Duodenal mucosa (tissue), 2 donors: ENCODE measurements at regions not wholly inside any gene's neighbourhood (a gene's known extent, or its start where the extent isn't known, plus 50 kb on each side); places are given as distances from the start of the nearest gene placed in this dataset.

Experiments
- H3K27ac ChIP-seq: one replicate; pipeline ENCODE4 v1.7.0; 2013; ENCODE audit warnings: low read depth, low read length
- H3K27me3 ChIP-seq, 2 donors: one replicate each; pipeline ENCODE4 v1.7.0; 2013; ENCODE audit warnings: low read length in 2 of 2, control low read depth in 1 of 2; ENCODE audit not compliant: insufficient read depth in 2 of 2, control insufficient read depth in 1 of 2
- H3K36me3 ChIP-seq, 2 donors: one replicate each; pipeline ENCODE4 v1.7.0; 2013; ENCODE audit warnings: low read length in 2 of 2, control low read depth in 1 of 2; ENCODE audit not compliant: insufficient read depth in 2 of 2, control insufficient read depth in 1 of 2
- H3K4me1 ChIP-seq, 2 donors: one replicate each; pipeline ENCODE4 v1.7.0; 2013; ENCODE audit warnings: low read length in 2 of 2, control low read depth in 1 of 2; ENCODE audit not compliant: insufficient read depth in 2 of 2, control insufficient read depth in 1 of 2
- H3K4me3 ChIP-seq, 2 donors: one replicate each; pipeline ENCODE4 v1.7.0; 2013; ENCODE audit warnings: low read length in 2 of 2, low read depth in 1 of 2
- H3K9ac ChIP-seq, 2 donors: one replicate each; pipeline ENCODE4 v1.7.0; 2013; ENCODE audit warnings: low read length in 2 of 2, low read depth in 1 of 2
- H3K9me3 ChIP-seq, 2 donors: one replicate each; pipeline ENCODE4 v1.7.0; 2013; ENCODE audit warnings: low read length in 2 of 2, control low read depth in 1 of 2; ENCODE audit not compliant: control insufficient read depth in 1 of 2

- H3K27me3 ChIP-seq = no peaks in the 10 kb centered on the region
- H3K9me3 ChIP-seq = no peaks in the 10 kb centered on the region
- no peaks in the 10 kb centered on the region for H3K36me3 ChIP-seq
- H3K9ac ChIP-seq = no peak overlapping the region
- no peak overlapping the region for H3K4me3 ChIP-seq
- no peak overlapping the region for H3K27ac ChIP-seq
- H3K4me1 ChIP-seq = no peaks in the 10 kb centered on the region
Measured at GRCh38 chr15:69909719-69910444, 187.8 kb downstream of the TLE3 start.

GRCh38 chr15:69910514-69910913, 187.2 kb downstream of the TLE3 start:
- no peaks in the 10 kb centered on the region for H3K9me3 ChIP-seq
- no peak overlapping the region for H3K9ac ChIP-seq
- H3K4me1 ChIP-seq = no peaks in the 10 kb centered on the region
- H3K4me3 ChIP-seq = no peak overlapping the region
- H3K27me3 ChIP-seq = no peaks in the 10 kb centered on the region
- no peak overlapping the region for H3K27ac ChIP-seq
- H3K36me3 ChIP-seq = no peaks in the 10 kb centered on the region

GRCh38 chr15:69912116-69912515, 185.6 kb downstream of the TLE3 start:
- Histone ChIP-seq H3K9ac (no peak overlapping the region), H3K36me3 (no peaks in the 10 kb centered on the region), H3K27ac (no peak overlapping the region), H3K27me3 (peaks cover 0 to 4% of the 10 kb centered on the region in 2 donors), H3K9me3 (no peaks in the 10 kb centered on the region), H3K4me3 (no peak overlapping the region), H3K4me1 (no peaks in the 10 kb centered on the region)

GRCh38 chr15:69914040-69914439, 183.7 kb downstream of the TLE3 start:
- H3K27me3 ChIP-seq = peaks cover 0 to 4% of the 10 kb centered on the region in 2 donors
- no peaks in the 10 kb centered on the region for H3K9me3 ChIP-seq
- no peak overlapping the region for H3K27ac ChIP-seq

GRCh38 chr15:69914960-69915359, 182.8 kb downstream of the TLE3 start:
- Histone ChIP-seq H3K4me1 (no peaks in the 10 kb centered on the region), H3K27me3 (peaks cover 0 to 4% of the 10 kb centered on the region in 2 donors)

More at GRCh38 chr15:69914040-69914439, 183.7 kb downstream of the TLE3 start:
- H3K9ac ChIP-seq = no peak overlapping the region
- H3K36me3 ChIP-seq = no peaks in the 10 kb centered on the region
- H3K4me3 ChIP-seq = no peak overlapping the region
- H3K4me1 ChIP-seq = no peaks in the 10 kb centered on the region

GRCh38 chr15:69916169-69916785, 181.4 kb downstream of the TLE3 start:
- no peak overlapping the region for H3K27ac ChIP-seq
- no peaks in the 10 kb centered on the region for H3K4me1 ChIP-seq
- peaks cover 0 to 4% of the 10 kb centered on the region in 2 donors for H3K27me3 ChIP-seq
- H3K9me3 ChIP-seq = no peaks in the 10 kb centered on the region
- H3K9ac ChIP-seq = no peak overlapping the region
- no peaks in the 10 kb centered on the region for H3K36me3 ChIP-seq
- no peak overlapping the region for H3K4me3 ChIP-seq

More at GRCh38 chr15:69914960-69915359, 182.8 kb downstream of the TLE3 start:
- Histone ChIP-seq H3K9me3 (no peaks in the 10 kb centered on the region), H3K4me3 (no peak overlapping the region), H3K36me3 (no peaks in the 10 kb centered on the region), H3K9ac (no peak overlapping the region), H3K27ac (no peak overlapping the region)

GRCh38 chr15:69917056-69917455, 180.7 kb downstream of the TLE3 start:
- no peaks in the 10 kb centered on the region for H3K36me3 ChIP-seq
- H3K9me3 ChIP-seq = no peaks in the 10 kb centered on the region
- no peak overlapping the region for H3K9ac ChIP-seq
- H3K4me1 ChIP-seq = no peaks in the 10 kb centered on the region
- H3K27ac ChIP-seq = no peak overlapping the region
- H3K27me3 ChIP-seq = peaks cover 0 to 4% of the 10 kb centered on the region in 2 donors
- no peak overlapping the region for H3K4me3 ChIP-seq

- Histone ChIP-seq H3K9me3 (peaks cover 4 to 5% of the 10 kb centered on the region in 2 donors), H3K4me1 (no peaks in the 10 kb centered on the region), H3K9ac (no peak overlapping the region), H3K27me3 (peaks cover 0 to 4% of the 10 kb centered on the region in 2 donors), H3K4me3 (no peak overlapping the region), H3K27ac (no peak overlapping the region), H3K36me3 (no peaks in the 10 kb centered on the region)
Measured at GRCh38 chr15:69919816-69920215, 177.9 kb downstream of the TLE3 start.

GRCh38 chr15:69920221-69920620, 177.5 kb downstream of the TLE3 start:
- Histone ChIP-seq H3K9ac (no peak overlapping the region), H3K27me3 (peaks cover 0 to 4% of the 10 kb centered on the region in 2 donors), H3K4me1 (no peaks in the 10 kb centered on the region), H3K9me3 (peaks cover 8 to 9% of the 10 kb centered on the region in 2 donors), H3K27ac (no peak overlapping the region), H3K4me3 (no peak overlapping the region), H3K36me3 (no peaks in the 10 kb centered on the region)
